ENCODE measurements at regions not wholly inside any gene's neighbourhood (a gene's known extent, or its start where the extent isn't known, plus 50 kb on each side); places are given as distances from the start of the nearest gene placed in this dataset.
A peak's percentile ranks its signal among the peaks of the same experiment; 100 is the strongest.
"Not testable (repeated sequence)": the region's sequence is repeated elsewhere in the genome, so short reads cannot be mapped to it uniquely, and the experiment has no call there.

DNA sequence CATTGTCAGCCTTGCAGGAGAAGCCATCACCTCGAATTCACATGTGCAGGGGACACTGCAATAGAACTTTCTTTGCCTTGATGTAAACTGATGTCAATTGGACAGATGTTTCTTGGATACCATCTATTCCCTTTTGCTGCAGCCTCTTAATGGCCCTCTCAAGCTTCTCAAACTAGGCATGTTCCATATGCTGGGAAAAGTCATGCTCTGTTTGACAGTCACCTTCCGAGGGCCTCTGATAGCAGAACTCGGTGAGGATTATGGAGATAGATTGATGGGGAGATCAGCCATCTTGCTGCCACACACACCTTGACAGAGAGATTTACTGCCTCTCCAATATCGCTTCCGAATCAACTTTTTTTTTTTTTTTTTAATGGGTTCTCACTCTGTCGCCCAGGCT lies 145.8 kb upstream of the NUDT4 start:
- no peaks in the 10 kb centered on the region for H3K36me3 ChIP-seq (ENCODE audit: control insufficient read depth, insufficient read depth, low read length, severe bottlenecking)
- no peak overlapping the region for H3K9ac ChIP-seq (ENCODE audit: low read length)
- peaks cover 31% of the 10 kb centered on the region for H3K4me1 ChIP-seq (ENCODE audit: control insufficient read depth, insufficient read depth, low read length)
- H3K27me3 ChIP-seq (replicated peaks; ENCODE audit: control insufficient read depth, insufficient read depth, low read length) = no peaks in the 10 kb centered on the region
- DNase-seq (ENCODE audit: low read depth) = no peak
- H3K4me3 ChIP-seq (ENCODE audit: low read length) = no peak overlapping the region
- peaks cover 9% of the 10 kb centered on the region for H3K9me3 ChIP-seq (ENCODE audit: control insufficient read depth, low read length)

DNA sequence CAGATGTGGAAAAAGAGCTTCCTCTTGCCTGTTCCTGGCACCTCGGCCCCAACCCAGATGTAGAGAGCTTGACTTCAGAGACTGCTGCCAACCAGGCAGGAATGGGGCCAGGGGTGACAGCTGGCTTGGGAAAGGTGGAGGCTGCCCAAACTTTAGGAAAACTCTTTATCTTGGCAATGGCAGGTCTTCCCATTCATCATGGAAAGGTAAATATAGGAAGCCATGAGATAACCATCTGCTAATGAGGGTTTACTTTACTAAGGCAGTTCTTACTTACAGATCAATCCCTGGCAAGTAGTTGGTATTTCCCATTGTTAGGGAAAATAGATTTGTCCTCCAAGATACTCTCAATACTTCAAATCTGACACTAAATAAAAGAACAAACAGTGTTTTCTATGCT lies 143.1 kb upstream of the NUDT4 start:
- H3K36me3 ChIP-seq (ENCODE audit: control insufficient read depth, insufficient read depth, low read length, severe bottlenecking) = no peaks in the 10 kb centered on the region
- H3K9ac ChIP-seq (ENCODE audit: low read length) = no peak overlapping the region
- peaks cover 38% of the 10 kb centered on the region for H3K4me1 ChIP-seq (ENCODE audit: control insufficient read depth, insufficient read depth, low read length)

DNA sequence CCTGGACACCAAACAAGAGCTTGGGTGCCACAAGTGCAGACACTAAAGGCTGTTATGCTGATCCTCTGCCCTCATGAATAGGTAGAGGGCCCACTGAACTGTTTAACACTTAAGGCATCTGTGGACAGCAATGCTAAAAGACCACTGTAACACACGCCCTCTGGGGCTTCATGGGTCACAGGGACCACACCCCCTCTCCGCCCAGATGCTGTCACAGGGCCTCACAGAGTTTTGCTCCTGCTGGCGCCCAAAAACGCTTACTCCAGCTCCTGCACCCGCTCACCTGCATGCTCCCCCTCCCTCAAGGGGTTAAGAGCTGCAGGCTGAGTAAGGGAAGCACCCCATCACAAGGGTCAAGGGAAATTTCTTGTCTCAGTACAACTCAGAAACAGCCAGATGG lies 141.8 kb upstream of the NUDT4 start:
- H3K9me3 ChIP-seq (ENCODE audit: control insufficient read depth, low read length) = peaks cover 6% of the 10 kb centered on the region
- H3K27me3 ChIP-seq (replicated peaks; ENCODE audit: control insufficient read depth, insufficient read depth, low read length) = no peaks in the 10 kb centered on the region
- peaks cover 32% of the 10 kb centered on the region for H3K4me1 ChIP-seq (ENCODE audit: control insufficient read depth, insufficient read depth, low read length)
- H3K4me3 ChIP-seq (ENCODE audit: low read length) = no peak overlapping the region
- no peaks in the 10 kb centered on the region for H3K36me3 ChIP-seq (ENCODE audit: control insufficient read depth, insufficient read depth, low read length, severe bottlenecking)
- H3K9ac ChIP-seq (ENCODE audit: low read length) = no peak overlapping the region
- no peak for DNase-seq (ENCODE audit: low read depth)

More for the DNA sequence above, 143.1 kb upstream of the NUDT4 start:
- Histone ChIP-seq H3K4me3 (ENCODE audit: low read length) (no peak overlapping the region), H3K9me3 (ENCODE audit: control insufficient read depth, low read length) (peaks cover 3% of the 10 kb centered on the region), H3K27me3 (replicated peaks; ENCODE audit: control insufficient read depth, insufficient read depth, low read length) (no peaks in the 10 kb centered on the region)
- DNase-seq (ENCODE audit: low read depth) = no peak

DNA sequence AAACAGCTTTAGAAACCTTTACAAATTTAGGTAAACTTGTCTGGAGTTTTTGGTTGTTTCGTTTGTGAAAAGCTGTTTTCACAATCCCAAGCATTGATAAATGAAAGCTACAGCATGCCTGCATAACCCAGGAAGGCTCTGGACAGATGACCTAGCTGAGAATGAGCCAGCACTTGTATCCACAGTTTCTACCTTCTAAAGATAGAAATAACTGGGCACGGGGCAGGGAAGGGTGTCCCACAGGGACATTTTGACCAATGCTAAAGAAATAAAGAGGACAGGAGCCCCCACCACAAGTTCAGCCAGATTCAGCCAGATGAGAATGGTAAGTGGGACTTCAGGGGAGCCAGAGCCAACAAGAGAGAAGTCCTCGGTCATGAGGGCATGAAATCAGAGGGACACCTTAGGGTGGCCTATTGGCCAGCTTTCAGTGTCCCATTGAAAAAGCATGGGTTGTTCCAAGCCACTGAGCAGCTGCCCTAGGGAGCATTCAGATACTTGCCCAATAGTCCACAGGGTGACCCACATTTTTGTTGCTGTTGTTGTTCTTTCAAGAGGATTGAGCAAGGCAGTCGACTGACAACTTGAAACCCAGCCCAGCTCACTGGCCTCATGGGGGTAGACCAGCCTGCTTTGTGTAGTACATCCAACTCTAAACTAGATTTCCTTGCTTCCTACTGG lies 140.3 kb upstream of the NUDT4 start:
- H3K9me3 ChIP-seq (ENCODE audit: control insufficient read depth, low read length) = peaks cover 6% of the 10 kb centered on the region

DNA sequence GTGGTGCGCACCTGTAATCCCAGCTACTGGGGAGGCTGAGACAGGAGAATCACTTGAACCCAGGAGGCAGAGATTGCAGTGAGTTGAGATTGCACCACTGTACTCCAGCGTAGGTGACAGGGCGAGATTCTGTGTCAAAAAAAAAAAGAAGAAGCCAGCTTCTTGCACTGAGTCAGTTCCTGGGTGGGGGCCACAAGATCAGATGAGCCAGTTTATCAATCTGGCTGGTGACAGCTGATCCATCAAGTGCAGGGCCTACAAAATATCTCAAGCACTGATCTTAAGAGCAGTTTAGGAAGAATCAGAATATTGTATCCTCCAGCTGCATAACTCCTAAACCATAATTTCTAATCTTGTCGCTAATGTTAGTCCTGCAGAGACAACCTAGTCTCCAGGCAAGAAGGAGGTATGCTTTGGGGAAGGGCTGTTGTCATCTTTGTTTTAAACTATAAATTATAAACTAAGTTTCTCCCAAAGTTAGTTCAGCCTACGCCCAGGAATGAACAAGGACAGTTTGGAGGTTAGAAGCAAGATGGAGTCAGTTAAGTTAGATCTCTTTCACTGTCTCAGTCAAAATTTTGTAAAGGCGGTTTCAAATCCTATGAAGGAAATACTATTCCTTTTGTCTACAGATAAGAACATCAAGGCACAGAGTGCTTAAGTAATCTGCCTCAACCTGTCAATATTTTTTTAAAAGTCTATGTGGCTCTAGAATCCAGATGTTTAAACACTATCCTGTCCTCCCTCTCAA lies 139.0 kb upstream of the NUDT4 start:
- H3K4me1 ChIP-seq (ENCODE audit: control insufficient read depth, insufficient read depth, low read length) = peaks cover 30% of the 10 kb centered on the region
- H3K36me3 ChIP-seq (ENCODE audit: control insufficient read depth, insufficient read depth, low read length, severe bottlenecking); H3K9ac ChIP-seq (ENCODE audit: low read length); H3K9me3 ChIP-seq (ENCODE audit: control insufficient read depth, low read length); DNase-seq (ENCODE audit: low read depth); H3K4me3 ChIP-seq (ENCODE audit: low read length); H3K27me3 ChIP-seq (replicated peaks; ENCODE audit: control insufficient read depth, insufficient read depth, low read length): not testable (repeated sequence)

More for the DNA sequence above, 140.3 kb upstream of the NUDT4 start:
- H3K4me3 ChIP-seq (ENCODE audit: low read length) = peak overlapping the region; percentile 10
- peak overlapping the region; percentile 10 for H3K9ac ChIP-seq (ENCODE audit: low read length)
- no peaks in the 10 kb centered on the region for H3K27me3 ChIP-seq (replicated peaks; ENCODE audit: control insufficient read depth, insufficient read depth, low read length)
- peaks cover 32% of the 10 kb centered on the region for H3K4me1 ChIP-seq (ENCODE audit: control insufficient read depth, insufficient read depth, low read length)
- DNase-seq (ENCODE audit: low read depth) = peak; percentile 73
- H3K36me3 ChIP-seq (ENCODE audit: control insufficient read depth, insufficient read depth, low read length, severe bottlenecking) = no peaks in the 10 kb centered on the region

DNA sequence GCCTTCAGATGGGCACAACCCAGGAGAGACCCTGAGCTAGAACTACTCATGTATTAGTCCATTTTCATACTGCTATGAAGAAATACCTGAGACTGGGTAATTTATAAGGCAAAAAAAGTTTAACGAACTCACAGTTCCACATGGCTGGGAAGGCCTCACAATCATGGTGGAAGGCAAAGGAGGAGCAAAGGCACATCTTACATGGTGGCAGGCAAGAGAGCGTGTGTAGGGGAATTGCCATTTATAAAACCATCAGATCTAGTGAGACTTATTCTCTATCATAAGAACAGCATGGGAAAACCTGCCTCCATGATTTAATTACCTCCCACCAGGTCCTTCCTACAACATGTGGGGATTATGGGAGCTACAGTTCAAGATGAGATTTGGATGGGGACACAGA lies 137.9 kb upstream of the NUDT4 start:
- H3K9ac ChIP-seq (ENCODE audit: low read length); H3K27me3 ChIP-seq (replicated peaks; ENCODE audit: control insufficient read depth, insufficient read depth, low read length); H3K9me3 ChIP-seq (ENCODE audit: control insufficient read depth, low read length); H3K36me3 ChIP-seq (ENCODE audit: control insufficient read depth, insufficient read depth, low read length, severe bottlenecking); DNase-seq (ENCODE audit: low read depth); H3K4me3 ChIP-seq (ENCODE audit: low read length): not testable (repeated sequence)
- H3K4me1 ChIP-seq (ENCODE audit: control insufficient read depth, insufficient read depth, low read length) = peaks cover 33% of the 10 kb centered on the region

DNA sequence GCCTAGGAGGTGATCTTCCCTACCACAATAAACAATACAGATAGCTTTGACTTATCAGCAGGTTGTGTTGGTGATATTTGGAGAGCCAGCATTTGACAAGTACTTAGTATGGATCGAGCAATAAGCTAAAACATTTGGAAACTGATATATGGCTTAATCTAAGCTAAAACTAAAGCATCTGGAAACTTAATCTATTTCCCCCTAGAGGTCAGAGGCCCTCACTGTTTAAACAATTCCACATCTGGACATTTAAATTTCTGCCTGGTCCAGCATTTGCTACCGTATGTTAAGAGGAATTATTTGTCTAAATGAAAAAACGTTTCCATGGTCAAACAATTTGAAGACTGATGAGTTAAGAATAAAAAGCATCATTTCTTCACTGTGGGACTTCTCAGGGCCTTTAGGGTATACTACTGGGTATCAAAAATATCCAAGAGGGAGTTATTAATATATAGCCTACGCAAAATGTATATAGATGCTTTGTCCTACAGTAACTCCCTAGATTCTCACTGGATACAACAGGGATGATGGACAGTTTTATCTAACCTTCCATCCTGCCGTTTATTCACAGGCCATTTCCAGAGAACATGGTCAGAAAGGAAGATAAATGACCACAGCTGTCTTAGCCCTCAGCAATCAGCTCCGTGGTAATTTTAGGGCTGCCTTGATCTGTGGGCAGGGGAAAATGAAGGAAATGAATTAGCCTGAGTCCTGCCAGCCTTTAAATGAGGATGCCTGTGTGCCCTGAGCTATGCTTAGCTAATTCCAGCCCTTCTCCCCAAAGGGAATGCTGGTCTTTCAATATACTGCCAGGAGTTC lies 135.4 kb upstream of the NUDT4 start:
- no peak overlapping the region for H3K4me3 ChIP-seq (ENCODE audit: low read length)
- H3K9me3 ChIP-seq (ENCODE audit: control insufficient read depth, low read length) = peaks cover 6% of the 10 kb centered on the region
- no peak overlapping the region for H3K9ac ChIP-seq (ENCODE audit: low read length)
- peaks cover 25% of the 10 kb centered on the region for H3K4me1 ChIP-seq (ENCODE audit: control insufficient read depth, insufficient read depth, low read length)
- no peaks in the 10 kb centered on the region for H3K36me3 ChIP-seq (ENCODE audit: control insufficient read depth, insufficient read depth, low read length, severe bottlenecking)
- DNase-seq (ENCODE audit: low read depth) = no peak
- no peaks in the 10 kb centered on the region for H3K27me3 ChIP-seq (replicated peaks; ENCODE audit: control insufficient read depth, insufficient read depth, low read length)

DNA sequence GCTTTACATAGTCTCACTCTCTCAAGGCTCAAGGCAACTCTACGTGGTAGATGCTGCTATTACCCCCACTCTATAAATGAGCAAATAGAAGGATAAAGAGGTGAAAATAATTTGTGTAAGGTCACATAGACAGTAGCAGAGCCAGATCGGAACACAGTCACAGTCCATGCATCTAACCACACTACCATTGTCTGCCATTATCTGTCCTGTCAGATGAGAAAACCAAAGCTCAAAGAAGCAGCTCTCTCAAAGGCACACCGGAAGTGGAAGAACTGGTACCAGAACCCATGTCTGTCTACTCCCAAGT lies 134.4 kb upstream of the NUDT4 start:
- Histone ChIP-seq H3K9ac (ENCODE audit: low read length) (no peak overlapping the region), H3K27me3 (replicated peaks; ENCODE audit: control insufficient read depth, insufficient read depth, low read length) (no peaks in the 10 kb centered on the region), H3K4me1 (ENCODE audit: control insufficient read depth, insufficient read depth, low read length) (peaks cover 17% of the 10 kb centered on the region), H3K36me3 (ENCODE audit: control insufficient read depth, insufficient read depth, low read length, severe bottlenecking) (no peaks in the 10 kb centered on the region), H3K9me3 (ENCODE audit: control insufficient read depth, low read length) (peaks cover 6% of the 10 kb centered on the region), H3K4me3 (ENCODE audit: low read length) (no peak overlapping the region)
- DNase-seq (ENCODE audit: low read depth) = no peak

DNA sequence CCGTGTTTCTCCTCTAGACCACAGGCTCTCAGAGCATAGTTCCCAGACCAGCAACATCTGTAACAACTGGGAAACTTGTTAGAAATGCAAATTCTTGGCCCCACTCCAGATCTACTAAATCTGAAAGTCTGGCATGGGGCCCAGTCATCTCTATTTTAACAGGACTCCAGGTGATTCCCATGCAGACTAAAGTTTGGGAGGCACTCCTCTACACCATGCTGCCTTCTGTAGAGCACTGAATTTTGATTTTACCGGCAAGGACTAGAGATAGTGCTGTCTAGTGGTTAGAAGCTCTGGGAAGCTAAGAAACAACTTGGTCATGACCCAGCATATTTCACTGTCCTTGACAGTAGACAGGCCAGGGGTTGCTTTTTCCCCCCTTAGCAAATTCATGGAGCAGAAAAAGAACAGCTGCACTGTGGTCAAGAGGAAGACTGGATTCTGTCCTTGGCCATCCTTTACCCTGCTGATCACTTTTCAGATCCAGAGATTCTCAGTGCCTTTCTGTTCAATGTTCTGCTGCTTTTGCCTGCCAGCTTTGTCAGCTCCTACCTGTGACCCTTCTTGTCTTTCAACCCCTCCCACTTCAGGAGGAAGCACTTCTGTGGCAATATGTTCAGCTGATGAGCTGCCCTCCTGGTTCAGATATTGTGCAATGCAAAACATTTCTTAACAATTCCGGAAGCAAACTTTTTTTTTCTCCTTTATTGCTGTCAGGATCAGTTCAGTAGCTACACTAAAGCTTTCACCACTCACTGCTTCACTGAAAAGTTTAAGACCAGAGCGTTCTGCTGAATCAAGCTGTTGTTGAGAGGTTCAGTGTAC lies 133.8 kb upstream of the NUDT4 start:
- Histone ChIP-seq H3K36me3 (ENCODE audit: control insufficient read depth, insufficient read depth, low read length, severe bottlenecking) (no peaks in the 10 kb centered on the region), H3K9ac (ENCODE audit: low read length) (peak overlapping the region; percentile 20), H3K9me3 (ENCODE audit: control insufficient read depth, low read length) (peaks cover 6% of the 10 kb centered on the region), H3K4me1 (ENCODE audit: control insufficient read depth, insufficient read depth, low read length) (peaks cover 17% of the 10 kb centered on the region), H3K4me3 (ENCODE audit: low read length) (no peak overlapping the region), H3K27me3 (replicated peaks; ENCODE audit: control insufficient read depth, insufficient read depth, low read length) (no peaks in the 10 kb centered on the region)
- peak; percentile 95 for DNase-seq (ENCODE audit: low read depth)

DNA sequence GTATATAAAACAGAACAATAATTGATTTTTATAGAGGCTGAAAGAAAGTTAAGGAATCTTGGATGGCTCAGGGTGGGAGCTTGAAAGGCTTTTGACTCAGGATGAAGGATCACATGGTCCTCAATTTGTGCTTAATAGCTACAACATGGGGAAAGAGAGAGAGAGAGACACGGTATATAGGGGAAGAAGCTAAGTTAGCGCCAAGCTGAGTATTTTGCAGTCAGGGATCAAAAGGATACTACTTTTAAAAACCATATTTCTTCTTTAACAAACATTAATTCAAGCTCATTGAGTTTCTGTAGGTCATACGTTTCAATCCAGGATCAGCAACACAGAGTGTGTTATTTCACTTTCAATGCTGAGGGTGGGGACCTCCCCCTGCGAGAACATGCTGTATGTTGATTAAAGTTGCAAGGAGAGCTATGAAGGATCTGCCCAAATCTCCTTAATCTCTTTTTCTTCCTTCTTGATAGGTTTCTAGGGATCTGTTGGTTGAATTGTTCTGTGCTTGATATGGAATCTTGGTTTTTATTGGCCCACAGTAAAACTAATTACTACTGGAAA lies 133.1 kb upstream of the NUDT4 start:
- no peaks in the 10 kb centered on the region for H3K27me3 ChIP-seq (replicated peaks; ENCODE audit: control insufficient read depth, insufficient read depth, low read length)
- no peaks in the 10 kb centered on the region for H3K36me3 ChIP-seq (ENCODE audit: control insufficient read depth, insufficient read depth, low read length, severe bottlenecking)
- DNase-seq (ENCODE audit: low read depth) = no peak

More for the DNA sequence above, 133.1 kb upstream of the NUDT4 start:
- Histone ChIP-seq H3K4me3 (ENCODE audit: low read length) (no peak overlapping the region), H3K4me1 (ENCODE audit: control insufficient read depth, insufficient read depth, low read length) (peaks cover 17% of the 10 kb centered on the region), H3K9me3 (ENCODE audit: control insufficient read depth, low read length) (peaks cover 3% of the 10 kb centered on the region), H3K9ac (ENCODE audit: low read length) (peak overlapping the region; percentile 20)
